SU-DHL-6 (cell line): ENCODE measurements at regions not wholly inside any gene's neighbourhood (a gene's known extent, or its start where the extent isn't known, plus 50 kb on each side); places are given as distances from the start of the nearest gene placed in this dataset.

Experiments used
- H2AFZ ChIP-seq: fragments of 200-600 bp; sonication (generic); 2 replicates; pipeline ENCODE4 v1.6.1; 2014; ENCODE audit warnings: low read depth, mild to moderate bottlenecking, moderate library complexity, mixed read lengths, antibody characterized with exemption, low read length; ENCODE audit not compliant: severe bottlenecking
- H3F3A ChIP-seq: fragments of 200-600 bp; shearing (Covaris generic); 2 replicates; pipeline ENCODE4 v1.6.0; 2016; ENCODE audit warnings: antibody characterized with exemption, mild to moderate bottlenecking; ENCODE audit not compliant: insufficient read depth
- H3K27ac ChIP-seq: fragments of 200-600 bp; sonication (generic); 2 replicates; pipeline ENCODE4 v1.5.1; 2016; ENCODE audit warnings: low read depth, mild to moderate bottlenecking, low read length, moderate library complexity, mixed read lengths
- H3K27me3 ChIP-seq: fragments of 200-600 bp; sonication (generic), shearing (Covaris generic); 2 replicates; pipeline ENCODE4 v1.6.0; 2014; ENCODE audit warnings: mild to moderate bottlenecking, low read length
- H3K36me3 ChIP-seq: fragments of 200-600 bp; sonication (generic); 2 replicates; pipeline ENCODE4 v1.6.1; 2014; ENCODE audit warnings: mild to moderate bottlenecking, low read length, mixed read lengths
- H3K4me2 ChIP-seq: fragments of 300-600, 200-600 bp; shearing (Covaris generic), sonication (generic); 2 replicates; pipeline ENCODE4 v1.6.0; 2014; ENCODE audit warnings: low read length, low read depth, mild to moderate bottlenecking; ENCODE audit not compliant: poor library complexity, severe bottlenecking
- H3K4me3 ChIP-seq: fragments of 200-600 bp; sonication (generic); 2 replicates; pipeline ENCODE4 v1.5.1; 2014; ENCODE audit warnings: antibody characterized with exemption, low read length, mild to moderate bottlenecking, mixed read lengths; ENCODE audit not compliant: insufficient read depth, poor library complexity, severe bottlenecking
- H3K79me2 ChIP-seq: fragments of 200-600 bp; sonication (generic); 2 replicates; pipeline ENCODE4 v1.6.1; 2014; ENCODE audit warnings: mild to moderate bottlenecking, low read length, moderate library complexity; ENCODE audit not compliant: insufficient read depth
- H3K9ac ChIP-seq: fragments of 200-600 bp; sonication (generic); 2 replicates; pipeline ENCODE4 v1.7.0; 2014; ENCODE audit warnings: mild to moderate bottlenecking, low read length
- H3K9me2 ChIP-seq: fragments of 200-600 bp; sonication (generic); replicated peaks from 2 replicates; pipeline ENCODE4 v1.6.1; 2014; ENCODE audit warnings: low read length; ENCODE audit not compliant: insufficient read depth
- H3K9me3 ChIP-seq: fragments of 200-600 bp; sonication (generic); 2 replicates; pipeline ENCODE4 v1.6.1; 2014; ENCODE audit warnings: low read length, mixed read lengths; ENCODE audit not compliant: insufficient read depth
- H4K20me1 ChIP-seq: fragments of 200-600 bp; sonication (generic); 2 replicates; pipeline ENCODE4 v1.6.1; 2014; ENCODE audit warnings: low read depth, mild to moderate bottlenecking, antibody characterized with exemption, low read length, moderate library complexity, mixed read lengths
- EZH2phosphoT487 ChIP-seq: fragments of 200-600 bp; sonication (generic), shearing (Covaris generic); conservative IDR thresholded peaks from 2 replicates; pipeline ENCODE4 v1.6.1; 2018; ENCODE audit warnings: mild to moderate bottlenecking, antibody characterized with exemption, low read length, moderate library complexity, mixed read lengths
- TF ChIP-seq, protein P1 (sequence below): fragments of 200-600 bp; sonication (generic); IDR thresholded peaks from one replicate; pipeline ENCODE4 v1.5.1; 2017; ENCODE audit warnings: antibody characterized with exemption, mild to moderate bottlenecking, low read length, moderate library complexity; ENCODE audit not compliant: insufficient read depth, poor library complexity, severe bottlenecking

DNA sequence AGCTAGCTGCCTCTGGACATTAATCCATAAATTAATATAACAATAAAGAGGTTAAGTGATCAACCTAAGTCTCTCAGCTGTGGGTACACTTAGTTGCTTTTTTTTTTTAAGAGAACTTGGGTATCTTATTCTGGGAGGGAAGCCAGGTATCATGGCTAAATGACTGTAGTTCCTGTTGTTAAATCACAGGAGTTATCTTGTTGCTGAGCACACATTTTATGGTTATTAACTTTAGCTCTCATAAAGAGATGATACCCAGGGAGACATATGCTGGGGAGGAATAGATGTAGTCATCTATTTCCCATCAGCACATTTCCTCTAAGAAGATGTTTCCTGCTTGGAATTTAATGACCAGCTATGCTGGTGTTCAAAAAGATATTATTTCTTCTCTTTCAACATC is 227.8 kb downstream of the PTGER3 start:
- TF ChIP-seq, protein P1, sequence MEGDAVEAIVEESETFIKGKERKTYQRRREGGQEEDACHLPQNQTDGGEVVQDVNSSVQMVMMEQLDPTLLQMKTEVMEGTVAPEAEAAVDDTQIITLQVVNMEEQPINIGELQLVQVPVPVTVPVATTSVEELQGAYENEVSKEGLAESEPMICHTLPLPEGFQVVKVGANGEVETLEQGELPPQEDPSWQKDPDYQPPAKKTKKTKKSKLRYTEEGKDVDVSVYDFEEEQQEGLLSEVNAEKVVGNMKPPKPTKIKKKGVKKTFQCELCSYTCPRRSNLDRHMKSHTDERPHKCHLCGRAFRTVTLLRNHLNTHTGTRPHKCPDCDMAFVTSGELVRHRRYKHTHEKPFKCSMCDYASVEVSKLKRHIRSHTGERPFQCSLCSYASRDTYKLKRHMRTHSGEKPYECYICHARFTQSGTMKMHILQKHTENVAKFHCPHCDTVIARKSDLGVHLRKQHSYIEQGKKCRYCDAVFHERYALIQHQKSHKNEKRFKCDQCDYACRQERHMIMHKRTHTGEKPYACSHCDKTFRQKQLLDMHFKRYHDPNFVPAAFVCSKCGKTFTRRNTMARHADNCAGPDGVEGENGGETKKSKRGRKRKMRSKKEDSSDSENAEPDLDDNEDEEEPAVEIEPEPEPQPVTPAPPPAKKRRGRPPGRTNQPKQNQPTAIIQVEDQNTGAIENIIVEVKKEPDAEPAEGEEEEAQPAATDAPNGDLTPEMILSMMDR = no peak
- no peak for TF ChIP-seq EZH2phosphoT487
- Histone ChIP-seq H3K4me3 (no peak overlapping the region), H3K9me3 (no peaks in the 10 kb centered on the region), H3K27me3 (no peaks in the 10 kb centered on the region), H4K20me1 (no peaks in the 10 kb centered on the region), H3K4me2 (no peak overlapping the region), H3K27ac (no peak overlapping the region), H3K79me2 (no peaks in the 10 kb centered on the region), H3K9ac (no peak overlapping the region), H3K36me3 (no peaks in the 10 kb centered on the region), H2AFZ (no peak overlapping the region), H3K9me2 (no peaks in the 10 kb centered on the region), H3F3A (no peaks in the 10 kb centered on the region)

DNA sequence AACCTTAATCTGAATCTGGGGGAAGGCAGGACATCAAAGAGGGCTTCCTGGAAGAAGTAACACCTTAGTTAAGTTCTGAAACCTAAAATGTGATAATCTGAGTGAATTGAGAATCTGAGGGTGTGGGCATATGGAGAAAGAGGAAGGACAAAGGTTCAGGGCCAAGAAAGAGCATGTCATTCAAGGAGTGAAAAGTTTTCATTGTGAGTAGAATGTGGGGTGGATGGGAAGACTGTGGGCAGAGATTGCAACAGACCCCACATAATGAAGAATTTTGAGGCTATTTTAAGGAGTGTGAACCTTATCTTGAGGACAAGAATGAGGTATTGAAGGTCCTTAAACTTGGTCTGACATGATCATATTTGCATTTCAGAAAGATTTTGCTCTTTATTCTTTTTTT is 227.2 kb downstream of the PTGER3 start:
- Histone ChIP-seq H3K27ac (no peak overlapping the region), H3K36me3 (no peaks in the 10 kb centered on the region), H3F3A (no peaks in the 10 kb centered on the region), H3K9ac (no peak overlapping the region), H3K9me3 (no peaks in the 10 kb centered on the region), H2AFZ (no peak overlapping the region), H3K79me2 (no peaks in the 10 kb centered on the region), H3K27me3 (no peaks in the 10 kb centered on the region), H3K4me2 (no peak overlapping the region), H4K20me1 (no peaks in the 10 kb centered on the region), H3K9me2 (no peaks in the 10 kb centered on the region), H3K4me3 (no peak overlapping the region)
- TF ChIP-seq EZH2phosphoT487 = no peak
- TF ChIP-seq, protein P1 = no peak

DNA sequence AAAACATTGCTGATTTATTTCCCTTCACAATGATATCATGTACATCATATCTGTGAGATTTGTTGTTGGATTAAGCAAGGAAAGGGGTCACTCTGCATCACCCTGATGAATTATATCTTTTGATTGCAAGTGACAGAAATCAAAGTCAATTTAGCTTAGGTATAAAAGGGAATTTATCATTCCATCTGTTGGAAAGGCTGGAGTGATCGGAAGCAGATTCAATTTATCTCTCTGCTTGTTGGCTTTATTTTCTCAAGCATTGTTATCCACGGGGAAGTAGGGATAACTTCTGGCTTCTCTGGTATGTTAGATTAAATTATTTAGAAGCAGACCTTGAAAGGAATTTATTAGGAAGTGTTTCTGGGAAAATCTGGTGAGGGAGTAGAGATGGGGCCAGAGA is 226.6 kb downstream of the PTGER3 start:
- Histone ChIP-seq H3K36me3 (no peaks in the 10 kb centered on the region), H3K27ac (no peak overlapping the region), H4K20me1 (no peaks in the 10 kb centered on the region), H2AFZ (no peak overlapping the region), H3K4me2 (no peak overlapping the region), H3K27me3 (no peaks in the 10 kb centered on the region), H3K4me3 (no peak overlapping the region), H3F3A (no peaks in the 10 kb centered on the region), H3K9ac (no peak overlapping the region), H3K79me2 (no peaks in the 10 kb centered on the region), H3K9me2 (no peaks in the 10 kb centered on the region), H3K9me3 (no peaks in the 10 kb centered on the region)
- no peak for TF ChIP-seq EZH2phosphoT487
- TF ChIP-seq, protein P1 = no peak

DNA sequence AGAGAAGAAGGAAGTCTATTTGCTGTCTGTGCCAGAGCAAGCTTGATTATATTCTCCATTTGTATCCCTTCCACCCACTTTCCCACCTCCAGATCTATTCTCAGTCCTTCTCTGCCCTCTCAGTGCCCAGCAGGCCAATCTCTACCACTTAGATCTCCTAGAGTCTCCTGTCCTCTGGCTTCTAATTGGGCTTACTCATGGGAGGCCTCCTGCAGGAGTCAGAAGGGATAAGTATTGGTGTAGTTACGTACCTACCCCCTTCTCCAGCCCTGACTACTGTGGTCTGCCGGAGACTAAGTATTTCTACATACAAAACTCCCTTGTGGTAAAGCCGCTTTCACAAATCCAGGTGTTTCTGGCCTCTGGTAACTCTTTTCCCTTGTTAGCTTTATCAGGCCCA is 221.2 kb downstream of the PTGER3 start:
- no peak overlapping the region for H3K27ac ChIP-seq
- TF ChIP-seq, protein P1 = no peak
- no peak for TF ChIP-seq EZH2phosphoT487
- no peaks in the 10 kb centered on the region for H3K27me3 ChIP-seq
- H3K4me2 ChIP-seq = no peak overlapping the region
- H3K9me2 ChIP-seq = no peaks in the 10 kb centered on the region
- no peak overlapping the region for H3K4me3 ChIP-seq
- no peaks in the 10 kb centered on the region for H4K20me1 ChIP-seq
- H3K9ac ChIP-seq = no peak overlapping the region
- no peaks in the 10 kb centered on the region for H3K9me3 ChIP-seq
- no peaks in the 10 kb centered on the region for H3K79me2 ChIP-seq
- no peaks in the 10 kb centered on the region for H3K36me3 ChIP-seq
- no peaks in the 10 kb centered on the region for H3F3A ChIP-seq
- no peak overlapping the region for H2AFZ ChIP-seq
